NCI-H1694 treated with DMSO at 0.1 percent for 48 hours (cell line): ENCODE measurements at regions not wholly inside any gene's neighbourhood (a gene's known extent, or its start where the extent isn't known, plus 50 kb on each side); places are given as distances from the start of the nearest gene placed in this dataset.
"Not testable (repeated sequence)": the region's sequence is repeated elsewhere in the genome, so short reads cannot be mapped to it uniquely, and the experiment has no call there.

Experiments
- DNase-seq: peaks from one replicate; lab custom pipeline; 2025; lab: John Stamatoyannopoulos, UW

DNA sequence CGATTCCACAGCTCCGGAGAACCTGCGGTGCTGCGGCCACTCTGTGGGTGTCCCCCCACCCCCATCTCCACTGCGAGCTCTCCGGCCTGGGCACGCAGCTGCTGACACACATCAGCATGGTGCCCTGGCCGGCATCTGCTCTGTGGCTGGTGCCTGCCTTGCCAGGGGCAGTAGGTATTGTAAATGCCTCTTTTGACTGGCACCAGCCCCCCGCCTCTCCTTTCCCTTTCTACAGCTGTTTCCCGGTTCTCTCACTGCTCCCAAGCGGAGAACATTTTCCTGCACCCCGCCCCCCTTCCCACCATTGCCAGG, 357.1 kb upstream of the ZNF32 start:
- DNase-seq, result no peak

DNA sequence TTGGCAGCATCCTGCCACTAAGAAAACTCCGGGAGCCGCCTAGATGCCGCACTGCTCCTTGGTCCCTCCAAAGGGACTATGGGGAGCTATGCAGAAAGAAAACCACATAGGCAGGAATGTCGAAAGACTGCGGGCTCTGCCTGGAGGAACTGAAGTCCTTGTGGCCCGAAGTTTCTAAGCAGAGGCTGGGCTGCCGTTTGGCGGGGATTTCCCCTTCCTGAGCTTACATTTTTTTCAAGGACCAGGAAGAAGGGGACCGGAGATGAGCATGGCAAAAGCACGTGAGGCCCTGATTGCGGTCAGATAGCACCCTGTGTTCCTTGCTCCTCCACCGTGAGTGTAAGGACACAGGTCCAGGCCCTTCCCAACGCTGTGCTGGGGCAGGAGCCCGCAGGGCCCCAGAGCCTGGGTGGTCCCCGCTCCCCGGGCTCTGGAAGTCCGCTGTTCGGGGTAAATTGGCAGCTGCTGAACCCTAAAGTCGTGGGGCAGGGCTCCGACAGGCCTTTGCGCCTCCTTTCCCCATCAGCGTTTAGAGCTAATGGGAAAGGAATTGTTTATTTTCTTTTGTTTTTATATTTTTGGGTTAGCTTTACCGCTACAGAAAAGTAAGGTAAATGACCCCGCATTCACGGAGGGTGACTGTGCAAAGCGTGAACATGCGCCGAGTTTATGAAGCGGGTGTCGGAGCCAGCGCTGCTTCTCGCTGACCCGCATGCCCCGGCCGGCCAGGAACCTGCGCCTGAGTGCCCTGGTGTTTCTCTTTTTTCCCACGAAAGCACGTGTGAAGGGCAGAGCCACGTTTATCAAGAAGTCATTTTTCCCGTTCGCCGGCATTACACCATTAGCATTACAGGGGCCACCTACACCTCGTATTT, 356.5 kb upstream of the ZNF32 start:
- DNase-seq, result no peak

DNA sequence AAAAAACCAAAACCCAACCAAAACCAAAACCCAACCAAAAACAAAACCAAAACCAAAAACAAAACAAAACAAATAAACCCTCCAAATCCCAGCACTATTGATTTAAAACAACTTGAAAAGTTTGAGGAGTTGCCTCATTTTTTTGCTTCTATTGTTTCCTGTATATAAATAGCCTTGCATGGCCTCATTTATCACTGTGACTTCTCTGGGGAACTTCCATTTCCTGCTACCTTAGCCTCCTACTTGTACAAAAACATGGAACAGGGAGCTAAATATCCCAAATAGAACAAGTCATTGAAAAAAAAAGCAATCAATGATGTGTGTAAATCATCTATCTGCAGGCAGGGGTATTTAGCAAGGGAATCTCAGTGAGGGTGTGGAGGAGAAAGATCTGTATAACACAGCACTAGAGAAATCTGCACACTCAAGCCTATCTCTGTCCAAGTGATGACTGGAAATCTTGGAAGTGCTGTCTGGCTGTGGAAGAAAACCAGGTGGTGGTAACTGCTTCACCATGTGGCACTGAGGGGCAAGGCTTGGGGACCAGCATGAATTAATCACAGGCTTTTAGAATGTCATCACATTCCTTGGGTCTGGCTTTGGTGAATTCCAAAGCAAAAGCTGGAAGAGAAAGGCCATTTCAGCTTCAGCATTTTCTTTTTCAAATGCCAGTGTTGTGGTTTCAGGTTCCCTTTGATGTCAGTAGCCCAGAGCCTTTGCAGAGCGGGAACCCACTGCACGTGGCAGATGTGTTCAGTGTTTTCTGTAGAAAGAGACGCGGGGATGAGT, 349.5 kb upstream of the ZNF32 start:
- DNase-seq, result no peak

DNA sequence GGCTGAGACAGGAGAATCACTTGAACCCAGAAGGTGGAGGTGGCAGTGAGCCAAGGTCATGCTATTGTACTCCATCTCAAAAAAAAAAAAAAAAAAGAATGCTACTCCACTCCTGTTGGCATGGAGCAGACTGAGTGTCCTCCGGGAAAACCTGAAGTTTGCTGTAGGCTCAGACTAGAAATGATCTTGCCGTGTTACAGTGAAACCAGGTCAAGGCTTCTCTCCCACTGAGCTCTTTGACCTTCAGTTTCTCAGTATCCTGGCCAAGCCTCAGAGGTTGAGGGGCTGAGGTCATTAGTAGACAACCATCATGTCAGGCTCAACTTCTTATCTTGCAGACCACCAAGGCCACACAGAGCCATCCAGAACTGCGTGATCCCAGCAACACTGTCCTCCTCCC, 348.6 kb upstream of the ZNF32 start:
- DNase-seq, result no peak

DNA sequence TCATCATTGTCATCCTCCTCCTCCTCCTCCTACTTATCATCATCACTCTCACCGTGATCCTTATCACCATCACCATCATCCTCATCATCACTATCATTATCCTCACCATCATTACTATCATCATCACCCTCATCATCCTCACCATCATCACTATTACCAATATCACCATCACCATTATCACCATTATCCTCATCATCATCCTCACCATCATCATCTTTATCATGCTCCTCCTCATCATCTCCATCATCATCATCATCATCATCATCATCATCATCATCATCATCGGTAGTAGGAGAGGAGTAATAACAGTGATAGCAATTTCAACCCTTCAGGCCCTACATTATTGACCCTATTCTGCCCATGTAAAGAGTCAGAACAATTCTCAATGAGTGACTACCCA, 345.9 kb upstream of the ZNF32 start:
- no peak for DNase-seq

DNA sequence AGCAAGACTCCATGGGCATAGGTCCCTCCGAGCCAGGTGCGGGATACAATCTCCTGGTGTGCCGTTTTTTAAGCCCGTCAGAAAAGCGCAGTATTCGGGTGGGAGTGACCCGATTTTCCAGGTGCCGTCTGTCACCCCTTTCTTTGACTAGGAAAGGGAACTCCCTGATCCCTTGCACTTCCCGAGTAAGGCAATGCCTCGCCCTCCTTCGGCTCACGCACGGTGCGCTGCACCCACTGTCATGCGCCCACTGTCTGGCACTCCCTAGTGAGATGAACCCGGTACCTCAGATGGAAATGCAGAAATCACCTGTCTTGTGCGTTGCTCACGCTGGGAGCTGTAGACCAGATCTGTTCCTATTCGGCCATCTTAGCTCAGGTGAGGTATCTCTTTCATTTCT, 344.1 kb upstream of the ZNF32 start:
- not testable (repeated sequence) for DNase-seq

DNA sequence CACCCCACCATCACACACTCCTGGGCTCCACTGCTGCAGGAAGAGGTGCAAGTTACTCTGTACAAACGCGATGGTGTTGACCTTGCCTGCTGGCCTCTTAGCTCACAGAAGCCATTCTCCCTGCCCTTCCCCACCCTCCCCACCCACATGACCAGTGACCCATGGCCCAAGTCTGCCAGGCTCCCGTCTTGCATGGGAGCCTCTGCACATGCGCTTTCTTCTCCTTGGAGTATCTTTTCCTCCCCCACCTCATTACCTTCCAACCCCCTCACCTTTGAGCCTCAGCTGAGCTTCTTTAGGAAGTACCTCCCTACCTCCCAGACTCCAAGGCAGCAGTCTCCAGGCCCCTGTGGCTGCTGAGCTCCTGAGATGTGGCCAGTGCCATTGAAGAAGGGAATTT, 337.7 kb upstream of the ZNF32 start:
- DNase-seq, result no peak

DNA sequence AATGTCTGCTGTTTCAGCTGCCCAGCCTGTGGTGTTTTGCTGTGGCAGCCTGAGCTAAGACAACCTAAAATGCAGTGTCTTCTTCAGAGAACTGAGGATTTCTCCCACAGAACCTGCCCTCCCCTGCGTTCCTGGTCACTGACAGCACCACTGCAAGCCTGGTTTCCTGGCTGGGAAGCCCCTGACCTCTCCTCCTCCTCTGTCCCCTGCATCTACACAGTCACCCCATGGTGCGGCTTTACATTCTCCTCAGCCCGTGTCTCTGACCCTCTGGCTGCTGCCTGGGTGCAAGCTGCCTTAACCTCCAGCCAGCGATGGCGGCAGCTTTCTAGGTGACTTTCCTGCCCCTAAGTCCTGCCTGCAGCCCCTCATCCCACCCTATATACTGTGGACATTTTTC, 337.3 kb upstream of the ZNF32 start:
- no peak for DNase-seq

DNA sequence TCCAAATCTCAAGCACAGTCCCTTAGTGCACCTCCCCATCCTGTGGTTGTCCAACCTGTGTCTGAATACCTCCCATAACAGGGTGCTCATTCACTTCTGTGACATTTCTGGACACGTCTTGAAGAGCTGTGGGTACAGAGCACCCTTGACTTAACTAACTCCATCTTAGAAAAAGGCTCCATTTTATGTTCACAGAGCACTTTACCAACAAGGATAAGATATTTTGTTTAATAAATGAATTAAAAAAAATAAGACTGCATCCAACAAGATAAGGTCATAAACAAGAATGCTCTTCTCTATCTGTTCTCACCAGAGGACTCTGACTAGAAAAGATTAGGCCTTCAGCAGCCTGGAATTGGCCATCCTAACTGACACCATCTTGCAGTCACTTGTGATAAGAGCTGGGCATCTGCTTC, 335.2 kb upstream of the ZNF32 start:
- DNase-seq, result no peak

DNA sequence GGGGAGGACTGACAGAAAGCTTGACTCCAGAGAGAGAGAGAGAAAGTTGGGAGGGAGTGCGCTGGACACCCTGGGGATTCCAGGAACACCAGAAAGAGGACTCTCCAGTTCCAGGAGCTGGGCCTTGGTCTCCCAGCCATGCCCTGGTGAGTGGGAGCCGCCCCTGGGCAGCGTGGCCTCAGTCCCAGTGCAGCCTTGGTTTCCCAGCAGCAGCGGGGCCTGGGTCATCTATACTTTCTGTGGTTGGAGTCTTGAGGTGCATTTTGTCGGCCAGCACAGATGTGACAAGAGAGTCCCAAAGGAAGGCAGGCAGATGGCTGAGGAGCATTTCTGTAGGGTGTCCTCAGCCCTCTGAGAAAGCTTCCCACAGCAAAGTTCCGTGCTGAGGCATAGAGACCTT, 334.7 kb upstream of the ZNF32 start:
- no peak for DNase-seq

DNA sequence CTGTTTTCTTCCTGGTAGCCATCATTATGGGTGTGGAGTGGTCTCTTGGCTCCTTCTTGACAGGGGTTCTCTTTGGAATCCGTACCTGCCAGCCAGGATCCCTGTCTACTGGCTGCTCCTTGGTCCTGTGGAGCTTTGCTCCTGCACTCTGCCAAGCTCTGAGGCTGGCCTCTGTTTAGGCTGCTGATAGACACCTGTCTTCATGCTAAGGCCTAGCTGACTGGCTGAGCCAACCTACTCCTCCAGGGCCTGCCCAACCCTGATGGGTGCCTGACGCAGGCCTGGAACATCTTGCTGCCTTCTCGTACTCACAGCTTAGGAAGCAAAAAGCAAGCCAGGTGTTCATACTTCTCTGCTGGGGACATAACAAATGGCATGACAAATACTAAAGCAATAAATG, 333.6 kb upstream of the ZNF32 start:
- no peak for DNase-seq

DNA sequence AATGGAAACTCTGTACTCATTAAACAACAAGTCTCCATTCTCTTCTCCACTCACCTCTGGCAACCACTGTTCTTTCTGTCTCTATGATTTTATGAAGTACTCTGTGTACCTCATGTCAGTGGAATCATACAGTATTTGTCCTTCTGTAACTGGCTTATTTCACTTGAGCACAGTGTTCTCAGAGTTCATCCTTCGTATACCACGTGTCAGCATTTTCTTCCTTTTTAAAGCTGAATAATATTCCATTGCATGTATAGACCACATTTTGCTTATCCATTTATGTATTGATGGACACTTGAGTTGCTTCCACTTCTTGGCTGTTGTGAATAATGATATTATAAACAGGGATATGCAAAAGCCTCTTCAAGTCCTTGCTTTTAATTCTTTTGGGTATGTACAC, 333.0 kb upstream of the ZNF32 start:
- no peak for DNase-seq

DNA sequence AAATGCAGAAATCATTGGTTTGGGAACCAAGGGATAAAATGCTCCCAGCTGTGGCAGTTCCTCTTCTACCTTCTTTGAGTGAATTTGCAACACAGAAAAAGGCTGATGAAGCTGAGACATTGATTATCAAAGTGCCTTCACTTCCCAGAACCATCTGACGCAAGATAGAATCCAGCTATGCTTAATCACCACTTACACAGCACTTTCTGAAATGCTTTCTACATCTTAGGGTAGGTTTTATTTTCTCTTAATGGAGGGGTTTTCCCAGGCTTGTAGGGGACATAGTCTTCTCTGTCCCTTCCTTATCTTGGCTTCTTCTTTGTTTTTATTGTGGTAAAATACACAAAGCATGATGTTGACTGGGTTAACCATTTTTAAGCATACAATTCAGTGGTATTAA, 332.6 kb upstream of the ZNF32 start:
- DNase-seq, result no peak

DNA sequence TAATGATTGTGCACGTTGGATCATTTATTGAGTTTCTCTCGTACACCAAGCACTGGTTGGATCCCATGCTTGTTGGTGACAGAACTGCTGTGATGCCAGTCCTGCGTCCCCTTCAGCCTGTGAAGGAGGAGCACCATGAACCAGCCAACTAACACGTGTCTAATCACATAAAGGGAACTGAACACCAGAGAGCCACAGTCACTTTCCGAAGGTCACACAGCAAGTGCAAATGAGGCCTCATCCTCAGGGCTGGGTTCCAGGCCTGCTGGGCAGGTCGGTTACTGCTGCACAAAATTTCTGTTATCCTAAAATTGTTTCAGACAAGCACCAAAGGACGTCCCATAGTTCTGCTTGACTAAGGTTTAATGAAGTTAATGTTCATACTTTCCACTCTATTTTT, 332.0 kb upstream of the ZNF32 start:
- no peak for DNase-seq

DNA sequence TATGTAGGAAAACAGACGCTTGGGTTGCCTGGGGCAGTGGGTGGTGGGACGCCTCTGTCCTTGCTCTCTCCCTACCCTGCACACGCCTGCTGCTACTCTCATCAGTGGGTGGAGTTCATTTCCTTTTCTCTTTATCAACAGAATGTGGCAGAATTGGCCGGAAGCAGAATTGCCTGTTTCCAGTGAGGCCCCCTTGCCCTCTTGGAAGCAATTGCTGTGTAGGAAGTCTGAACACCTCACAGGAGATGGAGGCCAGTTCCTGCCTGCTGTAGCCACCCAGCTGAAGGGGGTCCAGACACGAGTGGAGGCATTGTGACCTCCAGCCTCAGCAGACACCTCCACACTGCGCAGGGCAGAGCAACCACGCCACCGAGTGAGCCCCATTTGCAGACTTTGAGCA, 331.6 kb upstream of the ZNF32 start:
- no peak for DNase-seq

DNA sequence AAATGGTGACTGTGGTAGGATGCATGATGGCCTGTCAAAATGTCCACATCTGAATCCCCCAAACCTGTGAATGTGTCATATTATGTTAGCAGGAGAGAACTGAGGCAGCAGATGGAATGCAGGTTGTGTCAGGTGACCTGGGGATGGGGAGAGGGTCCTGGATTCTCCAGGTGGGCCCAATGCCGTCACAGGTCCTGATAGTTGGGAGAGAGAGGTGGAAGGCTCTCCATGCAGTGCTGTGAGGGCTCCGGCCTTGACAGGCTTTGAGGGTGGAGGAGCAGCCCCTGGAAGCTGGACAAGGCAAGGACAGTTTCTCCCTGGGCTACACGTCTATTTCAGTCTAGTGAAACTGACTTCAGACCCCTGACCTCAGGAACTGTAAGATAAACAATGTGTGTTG, 330.9 kb upstream of the ZNF32 start:
- DNase-seq, result no peak

DNA sequence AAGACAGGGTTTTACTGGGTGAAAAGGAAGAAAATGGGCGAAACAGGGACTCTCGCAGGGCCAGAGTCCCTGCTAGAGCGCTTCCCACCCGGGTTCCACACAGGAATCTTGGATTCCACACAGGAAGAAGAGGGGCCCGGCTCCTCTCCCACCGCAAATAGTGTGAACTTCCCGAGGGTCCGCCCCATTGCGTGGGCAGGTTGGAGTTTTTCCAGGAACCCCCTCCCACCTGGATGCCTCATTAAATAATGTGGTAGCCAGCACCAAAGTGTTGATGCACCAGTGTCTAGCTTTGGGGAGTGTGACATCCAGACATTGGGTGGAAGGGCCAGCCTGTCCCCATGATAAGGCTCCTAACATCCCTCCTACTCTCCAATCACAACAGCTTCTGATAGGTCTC, 330.3 kb upstream of the ZNF32 start:
- no peak for DNase-seq

DNA sequence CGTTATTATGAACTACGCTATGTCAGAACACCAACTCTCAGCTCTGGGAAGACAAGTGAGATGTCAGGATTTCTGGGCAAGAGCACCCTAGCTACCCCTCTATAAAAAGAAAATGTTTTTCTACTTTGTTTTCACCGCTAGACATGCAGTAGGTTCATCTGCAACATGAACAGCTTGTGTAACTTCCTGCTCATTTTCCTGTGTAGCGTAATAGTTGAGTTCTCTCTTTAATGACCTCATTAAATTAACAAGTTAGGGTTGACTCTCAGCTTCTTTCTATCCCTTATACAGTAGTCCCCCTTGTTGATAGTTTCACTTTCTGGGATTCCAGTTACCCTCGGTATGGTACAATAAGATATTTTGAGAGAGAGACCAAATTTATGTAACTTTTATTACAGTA, 329.4 kb upstream of the ZNF32 start:
- DNase-seq, result no peak

DNA sequence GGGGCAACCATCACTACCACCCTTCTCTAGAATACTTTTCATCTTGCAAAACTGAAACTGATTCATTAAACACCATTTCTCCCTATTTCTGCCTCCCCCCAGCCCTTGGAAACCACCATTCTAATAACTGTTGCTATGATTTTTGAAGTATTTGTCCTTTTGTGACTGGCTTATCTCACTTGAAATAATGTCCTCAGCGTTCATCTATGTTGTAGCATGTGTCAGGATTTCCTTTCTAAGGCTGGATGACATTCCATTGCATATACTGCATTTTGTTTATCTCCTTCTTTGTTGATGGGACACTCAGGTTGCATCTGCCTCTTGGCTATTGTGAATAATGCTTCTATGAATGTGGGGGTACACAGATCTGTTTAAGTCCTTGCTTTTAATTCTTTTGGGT, 327.6 kb upstream of the ZNF32 start:
- DNase-seq, result no peak

DNA sequence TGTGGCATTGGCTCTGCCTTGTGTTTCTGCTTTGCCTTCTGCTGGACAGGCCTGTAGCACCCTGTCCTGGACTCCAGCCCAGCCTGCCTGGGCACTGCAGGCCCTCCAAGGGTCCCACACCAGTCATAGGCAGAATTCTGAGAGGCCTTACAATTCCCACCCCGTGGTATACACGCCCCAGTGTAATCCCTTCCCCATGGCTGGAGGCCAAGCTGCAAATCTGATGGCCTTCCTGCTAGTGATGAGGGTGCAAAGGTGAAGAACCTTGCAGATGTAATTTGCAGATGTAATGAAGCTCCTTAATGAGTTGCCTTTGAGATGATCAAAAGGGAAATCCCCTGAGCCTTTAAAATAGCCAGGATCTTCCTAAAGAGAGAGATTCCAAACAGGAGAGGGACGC, 325.1 kb upstream of the ZNF32 start:
- DNase-seq, result no peak

DNA sequence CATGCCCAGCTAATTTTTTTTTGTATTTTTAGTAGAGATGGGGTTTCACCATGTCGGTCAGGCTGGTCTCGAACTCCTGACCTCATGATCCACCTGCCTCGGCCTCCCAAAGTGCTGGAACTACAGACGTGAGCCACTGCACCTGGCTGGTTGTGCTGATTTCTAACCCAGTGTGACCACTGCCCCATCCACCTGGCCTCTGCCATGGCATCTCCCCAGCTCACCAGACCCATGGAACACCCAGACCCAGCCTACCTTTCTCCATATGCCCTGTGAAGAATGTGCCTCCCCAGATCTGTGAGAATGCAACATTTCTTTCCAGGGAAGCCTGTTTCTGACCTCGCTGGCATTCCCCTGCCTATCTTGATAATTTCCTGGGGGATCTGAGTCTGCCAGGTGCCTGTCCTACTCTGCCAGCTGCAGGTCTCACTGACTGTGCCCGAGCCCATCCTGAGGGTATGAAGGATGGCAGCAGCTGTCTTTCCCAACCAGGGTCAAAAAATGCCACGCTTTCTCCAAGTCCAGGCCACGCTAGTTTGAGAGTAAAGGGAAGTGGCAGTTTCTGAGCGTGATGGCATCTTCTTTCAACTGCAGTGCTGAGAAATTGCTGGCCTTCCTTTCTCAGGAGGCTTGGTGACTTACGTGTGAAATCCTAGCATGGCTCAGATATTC, 324.4 kb upstream of the ZNF32 start:
- no peak for DNase-seq

DNA sequence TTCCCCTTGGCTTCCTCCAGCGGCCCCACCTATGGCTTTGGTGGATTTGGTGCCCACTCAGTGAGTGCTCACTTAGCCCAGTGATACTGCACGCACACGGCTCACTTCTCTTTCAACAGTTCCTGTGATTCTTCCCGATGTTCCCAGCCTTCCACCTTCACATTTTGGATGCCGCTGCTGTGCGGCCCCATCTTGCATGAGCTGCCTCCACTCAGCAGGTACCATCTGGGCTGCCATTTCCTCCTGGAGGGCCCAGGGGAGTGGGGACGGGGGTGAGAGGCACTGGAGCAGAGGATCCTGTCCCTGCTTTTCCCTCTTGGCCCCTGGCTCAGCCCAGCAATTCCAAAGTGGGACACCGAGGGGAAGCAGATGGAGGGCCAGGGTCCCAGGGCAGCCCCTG, 323.3 kb upstream of the ZNF32 start:
- no peak for DNase-seq

DNA sequence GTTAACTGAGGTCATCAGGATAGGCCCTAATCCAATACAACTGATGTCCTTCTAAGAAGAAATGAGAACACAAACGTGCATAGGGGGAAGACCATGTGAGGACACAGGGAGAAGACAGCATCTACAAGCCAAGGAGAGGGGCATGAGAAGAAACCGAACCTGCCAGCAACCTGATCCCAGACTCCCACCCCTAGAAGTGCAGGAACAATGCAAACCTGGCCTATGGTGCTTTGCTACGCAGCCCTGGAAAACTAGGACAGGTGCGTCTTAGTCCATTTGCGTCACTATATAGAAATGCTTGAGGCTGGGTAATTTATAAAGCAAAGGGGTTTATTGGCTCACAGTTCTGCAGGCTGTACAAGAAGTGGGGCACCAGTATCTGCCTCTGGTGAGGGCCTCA, 322.6 kb upstream of the ZNF32 start:
- no peak for DNase-seq
